GM21360 (cell line): ENCODE measurements at regions not wholly inside any gene's neighbourhood (a gene's known extent, or its start where the extent isn't known, plus 50 kb on each side); places are given as distances from the start of the nearest gene placed in this dataset.
"Not testable (repeated sequence)": the region's sequence is repeated elsewhere in the genome, so short reads cannot be mapped to it uniquely, and the experiment has no call there.

ENCODE experiments used
- ATAC-seq: cut with Tn5 transposase; IDR thresholded peaks from one replicate; pipeline ENCODE4 v1.9.1; 2021; ENCODE audit warnings: mild to moderate bottlenecking, moderate library complexity; ENCODE audit not compliant: unreplicated experiment

GRCh38 chrX:87078231-87078630 is 439.4 kb upstream of the KLHL4 start:
- ATAC-seq = no peak

GRCh38 chrX:87098477-87098876 is 419.1 kb upstream of the KLHL4 start:
- no peak for ATAC-seq

- ATAC-seq = no peak
These were observed 412.5 kb upstream of the KLHL4 start for GRCh38 chrX:87105131-87105530.

GRCh38 chrX:87110142-87110541 is 407.5 kb upstream of the KLHL4 start:
- no peak for ATAC-seq

GRCh38 chrX:87140800-87141483 is 376.7 kb upstream of the KLHL4 start:
- no peak for ATAC-seq

GRCh38 chrX:87160435-87161010 is 357.1 kb upstream of the KLHL4 start:
- no peak for ATAC-seq

- no peak for ATAC-seq
These were observed 349.8 kb upstream of the KLHL4 start for GRCh38 chrX:87167841-87168240.

GRCh38 chrX:87178009-87178408 is 339.6 kb upstream of the KLHL4 start:
- not testable (repeated sequence) for ATAC-seq
